SK-N-SH (cell line): ENCODE measurements at regions not wholly inside any gene's neighbourhood (a gene's known extent, or its start where the extent isn't known, plus 50 kb on each side); places are given as distances from the start of the nearest gene placed in this dataset.

Experiments
- CTCF ChIA-PET: fragments of 300-600, 350-600 bp; formaldehyde crosslinking; extraction: SDS; loops from one replicate; lab custom pipeline; 2021; lab: Yijun Ruan, JAX
- POLR2A ChIA-PET: fragments of 350-600 bp; sonication (Branson Sonifier 250); formaldehyde crosslinking; extraction: SDS; loops from one replicate; lab custom pipeline; 2020; ENCODE audit warnings: antibody characterized with exemption, inconsistent platforms; lab: Yijun Ruan, JAX
- DNase-seq: peaks from one replicate; pipeline ENCODE4 v3.0.0; 2012
- H2AFZ ChIP-seq: fragments of 200-600 bp; sonication (generic); 2 replicates; pipeline ENCODE4 v1.8.1; 2016; ENCODE audit warnings: antibody characterized with exemption, mild to moderate bottlenecking, low read depth
- H3F3A ChIP-seq: fragments of 200-600 bp; sonication (generic); replicated peaks from 2 replicates; pipeline ENCODE3; 2016; ENCODE audit warnings: antibody characterized with exemption, mild to moderate bottlenecking; ENCODE audit not compliant: insufficient read depth
- H3K27ac ChIP-seq, 2 experiments: fragments of 200-500 bp in 1 of 2; fragments of 200-600 bp in 1 of 2; sonication (Bioruptor generic) in 1 of 2; sonication (generic), shearing (Covaris generic) in 1 of 2; 2 replicates each; pipeline versions ENCODE4 v1.5.1 to v1.6.1; 2014 to 2016; ENCODE audit warnings: low read depth in 2 of 2, inconsistent platforms in 1 of 2, low read length in 1 of 2, mild to moderate bottlenecking in 1 of 2, mixed read lengths in 1 of 2
- H3K27me3 ChIP-seq: fragments of 200-600 bp; sonication (generic), shearing (Covaris generic); 2 replicates; pipeline ENCODE4 v1.6.1; 2016; ENCODE audit warnings: mixed run types; ENCODE audit not compliant: insufficient read depth
- H3K36me3 ChIP-seq, 2 experiments: fragments of 200-500 bp in 1 of 2; fragments of 200-600 bp in 1 of 2; sonication (Bioruptor generic) in 1 of 2; sonication (generic) in 1 of 2; replicated peaks in 1 of 2; 2 replicates each; pipeline versions ENCODE3 to v1.5.1; 2014 to 2016; ENCODE audit warnings: low read length in 1 of 2, mild to moderate bottlenecking in 1 of 2; ENCODE audit not compliant: insufficient read depth in 2 of 2, control insufficient read depth in 1 of 2
- H3K4me1 ChIP-seq, 2 experiments: fragments of 200-500 bp in 1 of 2; fragments of 200-600 bp in 1 of 2; sonication (Bioruptor generic) in 1 of 2; sonication (generic), shearing (Covaris generic) in 1 of 2; 2 replicates each; pipeline versions ENCODE4 v1.5.1 to v1.6.1; 2014 to 2016; ENCODE audit warnings: low read depth in 1 of 2, low read length in 1 of 2, mixed run types in 1 of 2; ENCODE audit not compliant: insufficient read depth in 2 of 2, control insufficient read depth in 1 of 2
- H3K4me2 ChIP-seq: fragments of 200-600 bp; sonication (generic), shearing (Covaris generic); 2 replicates; pipeline ENCODE4 v1.6.1; 2017; ENCODE audit warnings: mixed run types
- H3K4me3 ChIP-seq, 2 experiments: fragments of 200-500 bp in 1 of 2; fragments of 200-600 bp in 1 of 2; sonication (Bioruptor generic) in 1 of 2; sonication (generic), shearing (Covaris generic) in 1 of 2; 2 replicates each; pipeline versions ENCODE4 v1.5.1 to v1.8.1; 2014 to 2016; ENCODE audit warnings: low read depth in 2 of 2, inconsistent platforms in 1 of 2, low read length in 1 of 2, mild to moderate bottlenecking in 1 of 2, mixed read lengths in 1 of 2, moderate library complexity in 1 of 2
- H3K79me2 ChIP-seq: fragments of 200-600 bp; sonication (generic); 2 replicates; pipeline ENCODE4 v1.8.1; 2017; ENCODE audit warnings: mild to moderate bottlenecking; ENCODE audit not compliant: insufficient read depth
- H3K9ac ChIP-seq: fragments of 200-600 bp; sonication (generic); 2 replicates; pipeline ENCODE4 v1.6.1; 2017; ENCODE audit warnings: mixed run types
- H3K9me2 ChIP-seq: fragments of 200-600 bp; sonication (generic); 2 replicates; pipeline ENCODE4 v1.6.1; 2017; ENCODE audit warnings: mixed run types
- H3K9me3 ChIP-seq: fragments of 200-600 bp; sonication (generic); 2 replicates; pipeline ENCODE4 v1.6.1; 2017; ENCODE audit warnings: mixed run types, mild to moderate bottlenecking, moderate library complexity
- H4K20me1 ChIP-seq: fragments of 200-600 bp; sonication (generic); 2 replicates; pipeline ENCODE4 v1.6.1; 2017; ENCODE audit warnings: mild to moderate bottlenecking, mixed run types; ENCODE audit not compliant: insufficient read depth
- CHD2 ChIP-seq: fragments of 150-350 bp; IDR thresholded peaks from 2 replicates; pipeline ENCODE4 v1.6.1; 2018; ENCODE audit warnings: low read length; ENCODE audit not compliant: partially characterized antibody
- ELF1 ChIP-seq: IDR thresholded peaks from 2 replicates; pipeline ENCODE4 v1.4.0; 2012
- EP300 ChIP-seq, 2 experiments: IDR thresholded peaks; 2 replicates each; pipeline versions ENCODE4 v1.4.0 to v1.6.1; 2012; ENCODE audit warnings: borderline replicate concordance in 1 of 2, low read depth in 1 of 2, low read length in 1 of 2
- GATA2 ChIP-seq: sonication (generic); formaldehyde crosslinking; IDR thresholded peaks from 2 replicates; pipeline ENCODE4 v1.5.0; 2020; ENCODE audit warnings: mild to moderate bottlenecking, missing genetic modification reagents
- JUND ChIP-seq: IDR thresholded peaks from 2 replicates; pipeline ENCODE4 v1.4.0; 2012
- MEF2A ChIP-seq: IDR thresholded peaks from 2 replicates; pipeline ENCODE4 v1.4.0; 2012; ENCODE audit warnings: low read depth, borderline replicate concordance
- MXI1 ChIP-seq: IDR thresholded peaks from 2 replicates; pipeline ENCODE4 v1.6.1; 2012; ENCODE audit warnings: mild to moderate bottlenecking, low read depth, low read length, improper control_type of control experiment
- POLR2AphosphoS5 ChIP-seq: IDR thresholded peaks from 2 replicates; pipeline ENCODE4 v1.6.1; 2012; ENCODE audit warnings: low read depth, low read length
- RCOR1 ChIP-seq: fragments of 150-350 bp; IDR thresholded peaks from 2 replicates; pipeline ENCODE4 v1.6.1; 2017; ENCODE audit warnings: antibody characterized with exemption, low read length
- RXRA ChIP-seq: IDR thresholded peaks from 2 replicates; pipeline ENCODE4 v1.4.0; 2012; ENCODE audit warnings: low read depth, mild to moderate bottlenecking, borderline replicate concordance
- SIN3A ChIP-seq: IDR thresholded peaks from 2 replicates; pipeline ENCODE4 v1.6.1; 2012; ENCODE audit warnings: low read depth, mild to moderate bottlenecking, low read length, moderate library complexity, borderline replicate concordance
- SMC3 ChIP-seq: IDR thresholded peaks from 2 replicates; pipeline ENCODE4 v1.6.1; 2012; ENCODE audit warnings: low read depth, low read length, improper control_type of control experiment
- TAF1 ChIP-seq: IDR thresholded peaks from 2 replicates; pipeline ENCODE4 v1.6.1; 2012; ENCODE audit warnings: low read depth, mild to moderate bottlenecking, low read length, moderate library complexity, borderline replicate concordance
- YY1 ChIP-seq: IDR thresholded peaks from 2 replicates; pipeline ENCODE4 v1.4.0; 2012; ENCODE audit warnings: low read depth, mild to moderate bottlenecking
- ZBTB33 ChIP-seq: IDR thresholded peaks from 2 replicates; pipeline ENCODE4 v1.4.0; 2012; ENCODE audit warnings: low read depth, borderline replicate concordance
- WGBS: methylation state at CpG from one replicate; pipeline ENCODE4 v1.1.6; 2017; ENCODE audit warnings: low lambda C conversion rate; 5-methylcytosine and 5-hydroxymethylcytosine counted together
- TF ChIP-seq, protein P1 (sequence below): IDR thresholded peaks from 2 replicates; pipeline ENCODE4; 2012

- TF ChIP-seq TAF1: no peak
- no peak for TF ChIP-seq MEF2A
- no peak for TF ChIP-seq POLR2AphosphoS5
- TF ChIP-seq ELF1: no peak
- TF ChIP-seq YY1: no peak
- TF ChIP-seq RCOR1: no peak; the same call in 1 of the 2 replicates
- no peak for TF ChIP-seq EP300 (IDR thresholded peaks at IDR 0.05; ENCODE audit: borderline replicate concordance in 1 of 2, low read depth in 1 of 2, low read length in 1 of 2)
- no peak for TF ChIP-seq MXI1
- no peak for TF ChIP-seq RXRA
- no peak for TF ChIP-seq SIN3A
- peak; percentile 36 for TF ChIP-seq CHD2
- TF ChIP-seq GATA2 (CRISPR knock-in tag): no peak
- TF ChIP-seq, all 33 proteins: peak for 5
Measured at GRCh38 chr15:66946578-66947164, 118.7 kb upstream of the SMAD3 start (continued).

DNA sequence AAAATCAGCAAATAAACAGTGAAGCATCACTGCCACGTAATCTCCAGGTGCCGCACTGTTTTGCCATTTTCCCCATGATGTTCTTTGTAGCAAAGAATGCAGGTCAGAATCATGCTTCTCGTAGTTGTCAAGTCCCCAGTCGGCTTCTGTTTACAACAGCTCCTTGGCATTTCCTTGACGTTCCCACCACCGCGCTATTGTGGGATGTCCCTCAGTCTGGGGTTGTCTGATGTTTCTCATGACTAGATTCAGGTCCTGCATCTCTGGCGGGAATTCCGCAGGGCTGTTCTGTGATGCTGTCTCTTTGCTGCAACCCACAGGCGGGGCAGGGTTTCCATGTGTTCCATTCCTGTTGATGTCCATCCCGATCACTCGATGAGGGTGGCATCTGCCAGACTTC, 117.9 kb upstream of the SMAD3 start:
- Histone ChIP-seq H3F3A (no peaks in the 10 kb centered on the region), H3K27me3 (no peaks in the 10 kb centered on the region), H3K36me3 (no peaks in the 10 kb centered on the region), H3K27ac (no peak overlapping the region), H4K20me1 (no peaks in the 10 kb centered on the region), H3K9me3 (no peaks in the 10 kb centered on the region), H3K9me2 (no peaks in the 10 kb centered on the region), H2AFZ (no peak overlapping the region), H3K4me1 (peaks cover 0 to 4% of the 10 kb centered on the region in 2 experiments; a peak in 1 of 4 replicates), H3K4me2 (no peak overlapping the region), H3K9ac (no peak overlapping the region), H3K4me3 (no peak overlapping the region), H3K79me2 (no peaks in the 10 kb centered on the region)
- ChIA-PET CTCF (interaction anchor here (0.8 to 7.8 kb wide), 20 partner anchors 14 to 888 kb away, joined by 3 to 112 read pairs (median 6); partner anchors contain the start of gene SMAD3), POLR2A (no interaction called here)
- no peak for DNase-seq
- 83% methylated on average over 12 of the region's 12 CpGs for WGBS
- no peak for TF ChIP-seq SIN3A
- TF ChIP-seq RXRA: no peak
- TF ChIP-seq EP300 (IDR thresholded peaks at IDR 0.05; ENCODE audit: borderline replicate concordance in 1 of 2, low read depth in 1 of 2, low read length in 1 of 2): no peak
- TF ChIP-seq YY1: no peak
- no peak for TF ChIP-seq SMC3
- TF ChIP-seq, protein P1, sequence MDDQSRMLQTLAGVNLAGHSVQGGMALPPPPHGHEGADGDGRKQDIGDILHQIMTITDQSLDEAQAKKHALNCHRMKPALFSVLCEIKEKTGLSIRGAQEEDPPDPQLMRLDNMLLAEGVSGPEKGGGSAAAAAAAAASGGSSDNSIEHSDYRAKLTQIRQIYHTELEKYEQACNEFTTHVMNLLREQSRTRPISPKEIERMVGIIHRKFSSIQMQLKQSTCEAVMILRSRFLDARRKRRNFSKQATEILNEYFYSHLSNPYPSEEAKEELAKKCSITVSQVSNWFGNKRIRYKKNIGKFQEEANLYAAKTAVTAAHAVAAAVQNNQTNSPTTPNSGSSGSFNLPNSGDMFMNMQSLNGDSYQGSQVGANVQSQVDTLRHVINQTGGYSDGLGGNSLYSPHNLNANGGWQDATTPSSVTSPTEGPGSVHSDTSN: no peak
- TF ChIP-seq JUND: no peak
- no peak for TF ChIP-seq ZBTB33
